B cell (primary cell): ENCODE measurements at regions not wholly inside any gene's neighbourhood (a gene's known extent, or its start where the extent isn't known, plus 50 kb on each side); places are given as distances from the start of the nearest gene placed in this dataset.

ENCODE experiments used
- ATAC-seq: fragments of 200-7000 bp; cut with Tn5 transposase; one replicate; pipeline ENCODE4 v1.10.0; 2021; ENCODE audit warnings: low read depth, mild to moderate bottlenecking, moderate number of reproducible peaks, moderate library complexity
- CTCF ChIA-PET: fragments of 350-600 bp; sonication (Branson Sonifier 250); formaldehyde crosslinking; loops from one replicate; lab custom pipeline; 2021; ENCODE audit warnings: antibody characterized with exemption, inconsistent platforms; lab: Charles Lee
- POLR2A ChIA-PET: fragments of 350-600 bp; sonication (Branson Sonifier 250); formaldehyde crosslinking; loops from one replicate; lab custom pipeline; 2021; ENCODE audit warnings: antibody characterized with exemption; lab: Charles Lee
- DNase-seq: peaks from one replicate; pipeline ENCODE4 v3.0.0; 2013
- H2AFZ ChIP-seq: 2 replicates; pipeline ENCODE4 v1.6.1; 2012; ENCODE audit warnings: mild to moderate bottlenecking, low read depth, low read length; ENCODE audit not compliant: insufficient read depth, poor library complexity, severe bottlenecking
- H3K27ac ChIP-seq, 2 donors: 1 replicate in 1 of 2; 2 replicates in 1 of 2; pipeline ENCODE4 v1.5.1; 2012 to 2013; ENCODE audit warnings: low read length in 2 of 2, mild to moderate bottlenecking in 2 of 2, moderate library complexity in 1 of 2
- H3K27me3 ChIP-seq, 4 experiments: fragments of 200-600 bp in 1 of 4; sonication (generic) in 1 of 4; replicated peaks in 1 of 4; 1 replicate in 2 of 4; 2 replicates in 2 of 4; pipeline versions ENCODE4 v1.6.1 to v1.7.0; 2013 to 2016; ENCODE audit warnings: low read length in 3 of 4, mild to moderate bottlenecking in 2 of 4, mixed read lengths in 1 of 4, moderate library complexity in 1 of 4; ENCODE audit not compliant: insufficient read depth in 4 of 4, control insufficient read depth in 3 of 4; ENCODE audit errors: control extremely low read depth in 1 of 4
- H3K36me3 ChIP-seq, 2 experiments: replicated peaks in 1 of 2; 1 replicate in 1 of 2; 2 replicates in 1 of 2; pipeline versions ENCODE4 v1.6.1 to v1.7.1; 2013; ENCODE audit warnings: low read length in 1 of 2; ENCODE audit not compliant: insufficient read depth in 2 of 2, control insufficient read depth in 1 of 2; ENCODE audit errors: control extremely low read depth in 1 of 2, extremely low read depth in 1 of 2
- H3K4me1 ChIP-seq, 2 donors: fragments of 200-600 bp in 1 of 2; sonication (generic) in 1 of 2; 1 replicate in 1 of 2; 2 replicates in 1 of 2; pipeline versions ENCODE4 v1.5.1 to v1.6.1; 2013 to 2017; ENCODE audit warnings: low read length in 2 of 2; ENCODE audit not compliant: control insufficient read depth in 2 of 2, insufficient read depth in 2 of 2
- H3K4me2 ChIP-seq: replicated peaks from 2 replicates; pipeline ENCODE3; 2012; ENCODE audit warnings: mild to moderate bottlenecking, low read depth, low read length; ENCODE audit not compliant: poor library complexity, severe bottlenecking
- H3K4me3 ChIP-seq, 5 experiments: fragments of 200-600 bp in 1 of 5; sonication (generic) in 1 of 5; 1 replicate in 3 of 5; 2 replicates in 2 of 5; pipeline versions ENCODE4 v1.5.1 to v1.7.0; 2011 to 2016; ENCODE audit warnings: low read length in 4 of 5, mild to moderate bottlenecking in 4 of 5, low read depth in 2 of 5, control low read depth in 1 of 5, moderate library complexity in 1 of 5; ENCODE audit not compliant: insufficient read depth in 1 of 5; ENCODE audit errors: control extremely low read depth in 1 of 5, extremely low read depth in 1 of 5
- H3K79me2 ChIP-seq: fragments of 200-600 bp; sonication (generic); one replicate; pipeline ENCODE4 v1.6.0; 2016; ENCODE audit warnings: low read length; ENCODE audit not compliant: control insufficient read depth, insufficient read depth
- H3K9ac ChIP-seq: fragments of 200-600 bp; sonication (generic); 2 replicates; pipeline ENCODE4 v1.6.1; 2017; ENCODE audit warnings: mild to moderate bottlenecking, low read length, moderate library complexity
- H3K9me3 ChIP-seq, 3 donors: one replicate each; pipeline versions ENCODE4 v1.6.1 to v1.7.1; 2013; ENCODE audit warnings: low read length in 2 of 3; ENCODE audit not compliant: control insufficient read depth in 2 of 3, insufficient read depth in 1 of 3; ENCODE audit errors: control extremely low read depth in 1 of 3
- H4K20me1 ChIP-seq: 2 replicates; pipeline ENCODE4 v1.6.0; 2012; ENCODE audit warnings: mild to moderate bottlenecking, low read length; ENCODE audit not compliant: insufficient read depth, control insufficient read depth, poor library complexity, severe bottlenecking
- H3K27ac Mint-ChIP-seq: one replicate; pipeline ENCODE4 v1.8.0; 2021; ENCODE audit warnings: mixed read lengths
- H3K27me3 Mint-ChIP-seq: one replicate; pipeline ENCODE4 v1.8.0; 2021; ENCODE audit warnings: mixed read lengths
- H3K4me1 Mint-ChIP-seq: one replicate; pipeline ENCODE4 v1.8.0; 2021; ENCODE audit warnings: mixed read lengths
- H3K4me3 Mint-ChIP-seq: one replicate; pipeline ENCODE4 v1.8.0; 2021; ENCODE audit warnings: mixed read lengths
- H3K9me3 Mint-ChIP-seq: one replicate; pipeline ENCODE4 v1.8.0; 2022; ENCODE audit warnings: mixed read lengths; ENCODE audit not compliant: insufficient read depth
- CTCF ChIP-seq: fragments of 200-600 bp; IDR thresholded peaks from one replicate; pipeline ENCODE4 v1.8.0; 2022; ENCODE audit warnings: antibody characterized with exemption, mild to moderate bottlenecking
- EZH2 ChIP-seq: IDR thresholded peaks from 2 replicates; pipeline ENCODE4 v1.6.1; 2012; ENCODE audit warnings: borderline replicate concordance, low read depth, mild to moderate bottlenecking, moderate library complexity, low read length; ENCODE audit not compliant: insufficient read depth, poor library complexity, severe bottlenecking
- WGBS: methylation state at CpG from one replicate; pipeline ENCODE4 v1.1.5; 2013; ENCODE audit warnings: missing lambda C conversion rate; ENCODE audit not compliant: insufficient coverage; 5-methylcytosine and 5-hydroxymethylcytosine counted together
- intact Hi-C: fragments of 100-400 bp; cut with micrococcal nuclease; formaldehyde crosslinking; loops from one replicate; pipeline ENCODE4 v1.10.0; 2022

- no peaks in the 10 kb centered on the region for H3K4me1 ChIP-seq
- H3K4me3 Mint-ChIP-seq = no peak overlapping the region
- H3K27ac ChIP-seq = no peak overlapping the region
- intact Hi-C loops = no loop called here
- H3K4me2 ChIP-seq = no peak overlapping the region
- H3K79me2 ChIP-seq = no peaks in the 10 kb centered on the region
- peaks cover 0 to 3% (median 0%) of the 10 kb centered on the region in 3 donors for H3K9me3 ChIP-seq
- peaks cover 3% of the 10 kb centered on the region for H3K9me3 Mint-ChIP-seq
- no peak overlapping the region for H3K27ac Mint-ChIP-seq
- no peak for ATAC-seq
- CTCF ChIA-PET = no interaction called here
- H3K27me3 ChIP-seq = no peaks in the 10 kb centered on the region
- no peaks in the 10 kb centered on the region for H3K27me3 Mint-ChIP-seq
- H3K4me1 Mint-ChIP-seq = no peaks in the 10 kb centered on the region
- no peak overlapping the region for H3K4me3 ChIP-seq
- TF ChIP-seq EZH2 = no peak
- no peaks in the 10 kb centered on the region for H3K36me3 ChIP-seq
- no peaks in the 10 kb centered on the region for H4K20me1 ChIP-seq
- no peak overlapping the region for H2AFZ ChIP-seq
- DNase-seq = no peak
- no peak overlapping the region for H3K9ac ChIP-seq
- POLR2A ChIA-PET = no interaction called here
- WGBS = no CpG with 5 or more reads among the region's 1 CpG
Measured at GRCh38 chrX:125444659-125445058, 125.0 kb downstream of the TEX13C start.

- no peaks in the 10 kb centered on the region for H3K4me1 ChIP-seq
- ATAC-seq (no peak), DNase-seq (no peak)
- no peaks in the 10 kb centered on the region for H3K79me2 ChIP-seq
- no peaks in the 10 kb centered on the region for H3K27me3 Mint-ChIP-seq
- no peaks in the 10 kb centered on the region for H3K9me3 Mint-ChIP-seq
- POLR2A ChIA-PET = no interaction called here
- H3K4me3 ChIP-seq = no peak overlapping the region
- no peaks in the 10 kb centered on the region for H3K27me3 ChIP-seq
- H3K4me2 ChIP-seq = no peak overlapping the region
- H3K9ac ChIP-seq = no peak overlapping the region
- H4K20me1 ChIP-seq = no peaks in the 10 kb centered on the region
- intact Hi-C loops = no loop called here
- no peak overlapping the region for H3K4me3 Mint-ChIP-seq
- H3K9me3 ChIP-seq = no peaks in the 10 kb centered on the region
- no peak overlapping the region for H2AFZ ChIP-seq
- CTCF ChIA-PET = no interaction called here
- H3K27ac Mint-ChIP-seq = no peak overlapping the region
- no peak for TF ChIP-seq EZH2
- TF ChIP-seq CTCF = no peak
- H3K27ac ChIP-seq = no peak overlapping the region
- no peaks in the 10 kb centered on the region for H3K36me3 ChIP-seq
- H3K4me1 Mint-ChIP-seq = no peaks in the 10 kb centered on the region
Measured at GRCh38 chrX:125475482-125475881, 155.8 kb downstream of the TEX13C start.
